ENCODE measurements at regions not wholly inside any gene's neighbourhood (a gene's known extent, or its start where the extent isn't known, plus 50 kb on each side); places are given as distances from the start of the nearest gene placed in this dataset.

- Histone ChIP-seq H3K27me3 (ENCODE audit: control insufficient read depth in 1 of 2, insufficient read depth in 2 of 2, low read length in 2 of 2) (peaks cover 0 to 9% of the 10 kb centered on the region in 2 experiments), H3K27ac (ENCODE audit: low read depth in 1 of 2, low read length in 2 of 2) (no peak overlapping the region), H3K36me3 (ENCODE audit: insufficient read depth, low read length) (no peaks in the 10 kb centered on the region), H3K4me1 (ENCODE audit: insufficient read depth, low read length) (no peaks in the 10 kb centered on the region), H3K9me3 (ENCODE audit: control insufficient read depth in 1 of 2, insufficient read depth in 1 of 2, low read length in 2 of 2) (no peaks in the 10 kb centered on the region), H3K4me3 (ENCODE audit: low read length) (no peak overlapping the region)
- POLR2A ChIA-PET: no interaction called here
- CTCF ChIA-PET: no interaction called here
- no peak for DNase-seq
- ATAC-seq (ENCODE audit: poor library complexity): no peak
- Mint-ChIP-seq H3K4me3 (no peak overlapping the region), H3K9me3 (no peaks in the 10 kb centered on the region), H3K27ac (no peak overlapping the region), H3K27me3 (peaks cover 9% of the 10 kb centered on the region), H3K36me3 (ENCODE audit: low read depth) (no peaks in the 10 kb centered on the region), H3K4me1 (ENCODE audit: low read depth) (no peaks in the 10 kb centered on the region)
- TF ChIP-seq CTCF (IDR thresholded peaks at IDR 0.05): no peak
- intact Hi-C loops (cut with DNase I, micrococcal nuclease): no loop called here
Measured at GRCh38 chr5:10910261-10910660, 149.2 kb upstream of the DAP start.

GRCh38 chr5:10904862-10905432 is 143.9 kb upstream of the DAP start:
- peaks cover 26% of the 10 kb centered on the region for H3K27me3 Mint-ChIP-seq
- ChIA-PET CTCF (no interaction called here), POLR2A (no interaction called here)
- Histone ChIP-seq H3K36me3 (ENCODE audit: insufficient read depth, low read length) (no peaks in the 10 kb centered on the region), H3K27ac (ENCODE audit: low read depth in 1 of 2, low read length in 2 of 2) (no peak overlapping the region), H3K4me1 (ENCODE audit: insufficient read depth, low read length) (no peaks in the 10 kb centered on the region), H3K9me3 (ENCODE audit: control insufficient read depth in 1 of 2, insufficient read depth in 1 of 2, low read length in 2 of 2) (no peaks in the 10 kb centered on the region), H3K4me3 (ENCODE audit: low read length) (no peak overlapping the region), H3K27me3 (ENCODE audit: control insufficient read depth in 1 of 2, insufficient read depth in 2 of 2, low read length in 2 of 2) (peaks cover 3 to 5% of the 10 kb centered on the region in 2 experiments)
- H3K9me3 Mint-ChIP-seq: no peaks in the 10 kb centered on the region
- H3K4me3 Mint-ChIP-seq: no peak overlapping the region
- TF ChIP-seq CTCF (IDR thresholded peaks at IDR 0.05): no peak
- ATAC-seq (ENCODE audit: poor library complexity) (no peak), DNase-seq (no peak)
- H3K4me1 Mint-ChIP-seq (ENCODE audit: low read depth): no peaks in the 10 kb centered on the region
- H3K27ac Mint-ChIP-seq: no peak overlapping the region
- no peaks in the 10 kb centered on the region for H3K36me3 Mint-ChIP-seq (ENCODE audit: low read depth)
- intact Hi-C loops (cut with DNase I, micrococcal nuclease): no loop called here

GRCh38 chr5:10903786-10904560 is 142.9 kb upstream of the DAP start:
- CTCF ChIA-PET: no interaction called here
- POLR2A ChIA-PET: no interaction called here
- TF ChIP-seq CTCF (IDR thresholded peaks at IDR 0.05): no peak
- Histone ChIP-seq H3K36me3 (ENCODE audit: insufficient read depth, low read length) (no peaks in the 10 kb centered on the region), H3K27ac (ENCODE audit: low read depth in 1 of 2, low read length in 2 of 2) (no peak overlapping the region), H3K9me3 (ENCODE audit: control insufficient read depth in 1 of 2, insufficient read depth in 1 of 2, low read length in 2 of 2) (no peaks in the 10 kb centered on the region), H3K4me3 (ENCODE audit: low read length) (no peak overlapping the region), H3K27me3 (ENCODE audit: control insufficient read depth in 1 of 2, insufficient read depth in 2 of 2, low read length in 2 of 2) (peaks cover 3 to 5% of the 10 kb centered on the region in 2 experiments), H3K4me1 (ENCODE audit: insufficient read depth, low read length) (no peaks in the 10 kb centered on the region)
- H3K27ac Mint-ChIP-seq: no peak overlapping the region
- no peaks in the 10 kb centered on the region for H3K36me3 Mint-ChIP-seq (ENCODE audit: low read depth)
- intact Hi-C loops (cut with DNase I, micrococcal nuclease): no loop called here
- H3K4me1 Mint-ChIP-seq (ENCODE audit: low read depth): no peaks in the 10 kb centered on the region
- no peak for ATAC-seq (ENCODE audit: poor library complexity)
- no peak for DNase-seq
- H3K27me3 Mint-ChIP-seq: peaks cover 22% of the 10 kb centered on the region
- no peaks in the 10 kb centered on the region for H3K9me3 Mint-ChIP-seq
- no peak overlapping the region for H3K4me3 Mint-ChIP-seq
